Liver (tissue), 8 donors: ENCODE measurements at regions not wholly inside any gene's neighbourhood (a gene's known extent, or its start where the extent isn't known, plus 50 kb on each side); places are given as distances from the start of the nearest gene placed in this dataset.

Experiments
- DNase-seq: peaks from one replicate; pipeline ENCODE4 v3.0.0-alpha.2; 2017; ENCODE audit warnings: low spot score
- H3K27ac ChIP-seq, 2 donors: one replicate each; pipeline ENCODE4 v1.7.0; 2013; ENCODE audit warnings: inconsistent platforms in 2 of 2, low read length in 2 of 2, control low read depth in 1 of 2, low read depth in 1 of 2, mild to moderate bottlenecking in 1 of 2
- H3K27me3 ChIP-seq, 4 donors: one replicate each; pipeline versions ENCODE4 v1.6.1 to v1.7.0; 2013; ENCODE audit warnings: low read length in 3 of 4, inconsistent platforms in 1 of 4, mild to moderate bottlenecking in 1 of 4, moderate library complexity in 1 of 4; ENCODE audit not compliant: control insufficient read depth in 4 of 4, insufficient read depth in 4 of 4
- H3K36me3 ChIP-seq, 4 donors: one replicate each; pipeline versions ENCODE4 v1.6.1 to v1.7.0; 2013; ENCODE audit warnings: low read length in 3 of 4, mild to moderate bottlenecking in 3 of 4, low read depth in 1 of 4, moderate library complexity in 1 of 4; ENCODE audit not compliant: control insufficient read depth in 4 of 4, insufficient read depth in 3 of 4
- H3K4me1 ChIP-seq, 4 donors: one replicate each; pipeline versions ENCODE4 v1.6.1 to v1.7.0; 2013; ENCODE audit warnings: low read length in 3 of 4, mild to moderate bottlenecking in 3 of 4, moderate library complexity in 1 of 4; ENCODE audit not compliant: control insufficient read depth in 4 of 4, insufficient read depth in 4 of 4
- H3K4me3 ChIP-seq, 3 donors: one replicate each; pipeline versions ENCODE4 v1.6.1 to v1.7.0; 2013; ENCODE audit warnings: low read length in 3 of 3, control low read depth in 1 of 3, low read depth in 1 of 3, mild to moderate bottlenecking in 1 of 3
- H3K9ac ChIP-seq, 2 donors: one replicate each; pipeline ENCODE4 v1.7.0; 2013; ENCODE audit warnings: low read length in 2 of 2, mild to moderate bottlenecking in 2 of 2, moderate library complexity in 2 of 2, control low read depth in 1 of 2, low read depth in 1 of 2
- H3K9me3 ChIP-seq, 4 donors: one replicate each; pipeline versions ENCODE4 v1.6.1 to v1.7.0; 2013; ENCODE audit warnings: low read length in 3 of 4; ENCODE audit not compliant: control insufficient read depth in 4 of 4
- EGR1 ChIP-seq, 2 donors: IDR thresholded peaks; 2 replicates each; pipeline ENCODE4 v1.6.1; 2016 to 2018; ENCODE audit warnings: antibody characterized with exemption in 2 of 2, low read depth in 2 of 2
- FOXA1 ChIP-seq: IDR thresholded peaks from 2 replicates; pipeline ENCODE4 v1.6.1; 2016; ENCODE audit warnings: antibody characterized with exemption
- FOXA2 ChIP-seq: IDR thresholded peaks from 2 replicates; pipeline ENCODE4 v1.6.1; 2016; ENCODE audit warnings: antibody characterized with exemption
- GABPA ChIP-seq, 2 donors: IDR thresholded peaks in 1 of 2; conservative IDR thresholded peaks in 1 of 2; 2 replicates each; pipeline ENCODE4 v1.6.1; 2016; ENCODE audit warnings: antibody characterized with exemption in 2 of 2, mild to moderate bottlenecking in 1 of 2, moderate library complexity in 1 of 2
- HNF4G ChIP-seq: IDR thresholded peaks from 2 replicates; pipeline ENCODE4 v1.6.1; 2016; ENCODE audit warnings: antibody characterized with exemption
- MAX ChIP-seq: IDR thresholded peaks from 2 replicates; pipeline ENCODE4 v1.6.1; 2016; ENCODE audit warnings: antibody characterized with exemption
- NR2F2 ChIP-seq: IDR thresholded peaks from 2 replicates; pipeline ENCODE4 v1.6.1; 2016; ENCODE audit warnings: antibody characterized with exemption
- RXRA ChIP-seq, 2 donors: IDR thresholded peaks; 2 replicates each; pipeline ENCODE4 v1.6.1; 2017 to 2018; ENCODE audit warnings: antibody characterized with exemption in 2 of 2, mild to moderate bottlenecking in 1 of 2
- ZBTB33 ChIP-seq: IDR thresholded peaks from 2 replicates; pipeline ENCODE4 v1.6.1; 2016; ENCODE audit warnings: antibody characterized with exemption
- WGBS: extraction: QIAGEN DNeasy Blood & Tissue Kit; methylation state at CpG from one replicate; pipeline ENCODE4 v1.1.7; 2013; 5-methylcytosine and 5-hydroxymethylcytosine counted together
- TF ChIP-seq, protein P1 (sequence below): IDR thresholded peaks from 2 replicates; pipeline ENCODE4 v1.6.1; 2016; ENCODE audit warnings: antibody characterized with exemption, mild to moderate bottlenecking
- TF ChIP-seq, protein P2 (sequence below): fragments of 150-350 bp; IDR thresholded peaks from 2 replicates; pipeline ENCODE4 v1.5.1; 2017; ENCODE audit warnings: improper control_type of control experiment, low read depth, low read length; ENCODE audit not compliant: missing input control
- TF ChIP-seq, protein P3 (sequence below): IDR thresholded peaks from 2 replicates; pipeline ENCODE4 v1.6.1; 2016; ENCODE audit warnings: antibody characterized with exemption
- donor health status: healthy.
- donor health status: healthy.
- donor health status: healthy.
- donor health status: healthy.
- donor health status: healthy.

DNA sequence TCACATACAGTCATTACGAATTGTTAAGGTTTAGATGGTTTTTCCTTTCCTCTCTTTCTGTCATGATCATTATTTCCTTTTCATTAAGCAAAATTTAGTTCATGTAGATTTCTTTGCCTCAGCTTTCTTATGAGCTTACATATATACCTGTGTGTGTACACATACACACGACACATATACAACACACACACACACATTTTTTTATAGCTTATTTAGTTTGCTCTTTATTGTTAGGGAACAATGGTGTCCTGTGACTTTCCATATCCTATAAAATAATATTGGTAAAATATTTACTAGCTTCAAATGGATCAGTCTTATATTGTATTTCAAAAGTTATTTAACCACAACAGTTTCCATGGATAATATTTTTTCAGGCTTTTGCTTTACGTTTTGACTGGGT, 840.7 kb downstream of the PCDH18 start (continued):
- TF ChIP-seq, protein P1, sequence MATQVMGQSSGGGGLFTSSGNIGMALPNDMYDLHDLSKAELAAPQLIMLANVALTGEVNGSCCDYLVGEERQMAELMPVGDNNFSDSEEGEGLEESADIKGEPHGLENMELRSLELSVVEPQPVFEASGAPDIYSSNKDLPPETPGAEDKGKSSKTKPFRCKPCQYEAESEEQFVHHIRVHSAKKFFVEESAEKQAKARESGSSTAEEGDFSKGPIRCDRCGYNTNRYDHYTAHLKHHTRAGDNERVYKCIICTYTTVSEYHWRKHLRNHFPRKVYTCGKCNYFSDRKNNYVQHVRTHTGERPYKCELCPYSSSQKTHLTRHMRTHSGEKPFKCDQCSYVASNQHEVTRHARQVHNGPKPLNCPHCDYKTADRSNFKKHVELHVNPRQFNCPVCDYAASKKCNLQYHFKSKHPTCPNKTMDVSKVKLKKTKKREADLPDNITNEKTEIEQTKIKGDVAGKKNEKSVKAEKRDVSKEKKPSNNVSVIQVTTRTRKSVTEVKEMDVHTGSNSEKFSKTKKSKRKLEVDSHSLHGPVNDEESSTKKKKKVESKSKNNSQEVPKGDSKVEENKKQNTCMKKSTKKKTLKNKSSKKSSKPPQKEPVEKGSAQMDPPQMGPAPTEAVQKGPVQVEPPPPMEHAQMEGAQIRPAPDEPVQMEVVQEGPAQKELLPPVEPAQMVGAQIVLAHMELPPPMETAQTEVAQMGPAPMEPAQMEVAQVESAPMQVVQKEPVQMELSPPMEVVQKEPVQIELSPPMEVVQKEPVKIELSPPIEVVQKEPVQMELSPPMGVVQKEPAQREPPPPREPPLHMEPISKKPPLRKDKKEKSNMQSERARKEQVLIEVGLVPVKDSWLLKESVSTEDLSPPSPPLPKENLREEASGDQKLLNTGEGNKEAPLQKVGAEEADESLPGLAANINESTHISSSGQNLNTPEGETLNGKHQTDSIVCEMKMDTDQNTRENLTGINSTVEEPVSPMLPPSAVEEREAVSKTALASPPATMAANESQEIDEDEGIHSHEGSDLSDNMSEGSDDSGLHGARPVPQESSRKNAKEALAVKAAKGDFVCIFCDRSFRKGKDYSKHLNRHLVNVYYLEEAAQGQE = no peak
- TF ChIP-seq GABPA (IDR thresholded peaks at IDR 0.05 in 1 of 2, conservative IDR thresholded peaks at IDR 0.05 in 1 of 2) = no peak

GRCh38 chr4:136690360-136690759, 841.9 kb downstream of the PCDH18 start:
- DNase-seq = no peak
- TF ChIP-seq FOXA1 (no peak), FOXA2 (no peak), NR2F2 (no peak), HNF4G (no peak), MAX (no peak), ZBTB33 (no peak), RXRA (IDR thresholded peaks at IDR 0.05) (no peak), EGR1 (IDR thresholded peaks at IDR 0.05; ENCODE audit: low read depth in 2 of 2) (no peak), GABPA (IDR thresholded peaks at IDR 0.05 in 1 of 2, conservative IDR thresholded peaks at IDR 0.05 in 1 of 2) (no peak)
- TF ChIP-seq, protein P1 = no peak
- TF ChIP-seq, protein P2, sequence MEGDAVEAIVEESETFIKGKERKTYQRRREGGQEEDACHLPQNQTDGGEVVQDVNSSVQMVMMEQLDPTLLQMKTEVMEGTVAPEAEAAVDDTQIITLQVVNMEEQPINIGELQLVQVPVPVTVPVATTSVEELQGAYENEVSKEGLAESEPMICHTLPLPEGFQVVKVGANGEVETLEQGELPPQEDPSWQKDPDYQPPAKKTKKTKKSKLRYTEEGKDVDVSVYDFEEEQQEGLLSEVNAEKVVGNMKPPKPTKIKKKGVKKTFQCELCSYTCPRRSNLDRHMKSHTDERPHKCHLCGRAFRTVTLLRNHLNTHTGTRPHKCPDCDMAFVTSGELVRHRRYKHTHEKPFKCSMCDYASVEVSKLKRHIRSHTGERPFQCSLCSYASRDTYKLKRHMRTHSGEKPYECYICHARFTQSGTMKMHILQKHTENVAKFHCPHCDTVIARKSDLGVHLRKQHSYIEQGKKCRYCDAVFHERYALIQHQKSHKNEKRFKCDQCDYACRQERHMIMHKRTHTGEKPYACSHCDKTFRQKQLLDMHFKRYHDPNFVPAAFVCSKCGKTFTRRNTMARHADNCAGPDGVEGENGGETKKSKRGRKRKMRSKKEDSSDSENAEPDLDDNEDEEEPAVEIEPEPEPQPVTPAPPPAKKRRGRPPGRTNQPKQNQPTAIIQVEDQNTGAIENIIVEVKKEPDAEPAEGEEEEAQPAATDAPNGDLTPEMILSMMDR = no peak
- TF ChIP-seq, protein P3, sequence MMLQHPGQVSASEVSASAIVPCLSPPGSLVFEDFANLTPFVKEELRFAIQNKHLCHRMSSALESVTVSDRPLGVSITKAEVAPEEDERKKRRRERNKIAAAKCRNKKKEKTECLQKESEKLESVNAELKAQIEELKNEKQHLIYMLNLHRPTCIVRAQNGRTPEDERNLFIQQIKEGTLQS = no peak
- no peaks in the 10 kb centered on the region for H3K4me1 ChIP-seq

More at GRCh38 chr4:136690360-136690759, 841.9 kb downstream of the PCDH18 start:
- H3K27ac ChIP-seq = no peak overlapping the region
- no peaks in the 10 kb centered on the region for H3K36me3 ChIP-seq
- H3K27me3 ChIP-seq = no peaks in the 10 kb centered on the region
- no peak overlapping the region for H3K4me3 ChIP-seq
- H3K9me3 ChIP-seq = no peaks in the 10 kb centered on the region
- H3K9ac ChIP-seq = no peak overlapping the region
- 30% methylated on average over 1 of the region's 1 CpG for WGBS
